ENCODE measurements at regions not wholly inside any gene's neighbourhood (a gene's known extent, or its start where the extent isn't known, plus 50 kb on each side); places are given as distances from the start of the nearest gene placed in this dataset.
"Not testable (repeated sequence)": the region's sequence is repeated elsewhere in the genome, so short reads cannot be mapped to it uniquely, and the experiment has no call there.

DNA sequence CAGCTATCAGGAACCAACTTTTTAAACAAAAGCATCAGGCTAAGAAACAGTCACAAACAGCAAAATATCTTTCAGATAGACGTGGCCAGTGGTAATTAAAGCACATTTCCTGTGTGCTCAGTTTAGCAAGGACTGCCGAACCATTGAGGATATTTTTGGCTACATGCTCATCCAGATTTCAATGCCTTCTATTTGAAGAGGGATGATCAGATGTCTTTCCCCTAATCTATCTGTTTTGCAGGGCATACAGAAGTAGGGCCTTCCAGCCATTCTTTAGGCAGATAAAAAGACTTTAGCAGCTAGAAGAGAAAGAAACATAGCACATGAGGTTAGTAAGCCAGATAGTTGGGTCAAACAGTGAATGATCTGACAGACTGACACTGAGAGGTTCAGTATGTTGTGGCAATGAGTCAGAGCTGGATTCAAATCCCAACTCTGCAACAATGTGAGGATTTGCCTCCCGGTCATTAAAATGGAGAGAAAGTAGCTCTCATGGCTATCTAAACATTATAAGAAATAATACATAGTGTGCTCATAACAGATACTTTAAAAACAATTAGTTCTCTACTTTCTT lies 100.0 kb upstream of the PRKG2 start:
- DNase-seq, result peak; percentile 27

DNA sequence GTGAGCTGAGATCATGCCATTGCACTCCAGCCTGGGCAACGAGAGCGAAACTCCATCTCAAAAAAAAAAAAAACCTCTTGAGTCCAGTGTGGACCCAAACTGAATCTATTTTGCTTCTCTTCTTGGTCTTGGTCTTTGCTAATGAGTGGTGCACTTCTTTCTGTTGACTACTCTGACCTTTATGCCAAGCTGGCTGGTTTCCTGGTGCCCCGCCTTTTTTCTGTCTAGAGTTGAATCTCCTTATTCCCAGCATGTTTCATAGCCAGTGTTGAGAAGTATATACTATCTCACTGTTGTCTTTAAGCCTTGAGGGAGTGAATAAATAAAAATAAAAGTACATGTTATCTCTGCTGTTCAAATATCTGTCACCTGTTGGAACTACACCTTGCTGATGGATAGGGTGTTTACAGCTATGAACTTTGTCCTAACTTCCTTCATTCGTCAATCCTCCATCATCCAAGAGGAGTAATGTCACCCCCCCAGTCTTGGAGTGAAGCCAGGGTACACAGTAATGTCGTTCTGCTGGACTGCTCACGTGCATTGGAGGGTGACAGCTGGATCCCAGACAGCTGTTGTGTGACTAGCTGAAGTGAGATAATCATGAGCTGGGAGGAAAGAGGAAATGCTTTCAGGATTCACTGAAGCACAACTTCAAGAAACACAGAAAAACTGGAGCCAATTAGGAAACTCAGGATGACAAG lies 99.3 kb upstream of the PRKG2 start:
- DNase-seq, result peak; percentile 68

DNA sequence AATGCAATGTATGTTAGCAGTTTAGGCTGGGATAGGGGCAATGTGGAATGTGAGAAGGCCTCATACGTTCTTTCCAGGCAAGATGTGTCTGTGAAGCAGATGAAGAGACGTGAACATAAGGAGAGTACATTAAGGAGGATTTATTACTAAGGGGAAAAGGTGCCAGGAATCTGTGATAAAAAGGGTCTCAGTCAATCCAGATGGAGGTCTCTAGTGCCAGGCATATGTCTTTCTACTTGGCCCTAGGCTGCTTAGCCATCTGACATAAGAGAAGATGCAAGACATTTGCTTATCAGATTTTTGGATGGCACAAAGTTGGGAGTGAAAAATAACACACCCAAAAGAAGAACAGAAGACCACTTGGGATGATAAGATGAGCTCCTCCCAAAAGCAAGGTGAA lies 93.0 kb upstream of the PRKG2 start:
- DNase-seq, result no peak

GRCh38 chr4:81304871-81305270 lies 89.8 kb upstream of the PRKG2 start:
- DNase-seq, result no peak

DNA sequence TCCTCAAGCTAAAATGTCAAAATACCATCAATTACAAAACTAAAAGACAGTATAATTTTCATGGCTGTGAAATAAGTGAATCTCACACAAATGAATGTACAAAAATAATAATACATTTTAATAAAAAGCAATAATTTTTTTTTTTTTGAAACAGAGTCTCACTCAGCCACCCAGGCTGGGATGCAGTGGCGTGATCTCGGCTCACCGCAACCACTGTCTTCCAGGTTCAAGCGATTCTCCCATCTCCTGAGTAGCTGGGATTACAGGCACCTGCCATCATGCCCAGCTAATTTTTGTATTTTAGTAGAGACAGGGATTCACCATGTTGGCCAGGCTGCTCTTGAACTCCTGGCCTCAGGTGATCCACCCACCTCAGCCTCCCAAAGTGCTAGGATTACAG lies 85.3 kb upstream of the PRKG2 start:
- DNase-seq, result not testable (repeated sequence)

DNA sequence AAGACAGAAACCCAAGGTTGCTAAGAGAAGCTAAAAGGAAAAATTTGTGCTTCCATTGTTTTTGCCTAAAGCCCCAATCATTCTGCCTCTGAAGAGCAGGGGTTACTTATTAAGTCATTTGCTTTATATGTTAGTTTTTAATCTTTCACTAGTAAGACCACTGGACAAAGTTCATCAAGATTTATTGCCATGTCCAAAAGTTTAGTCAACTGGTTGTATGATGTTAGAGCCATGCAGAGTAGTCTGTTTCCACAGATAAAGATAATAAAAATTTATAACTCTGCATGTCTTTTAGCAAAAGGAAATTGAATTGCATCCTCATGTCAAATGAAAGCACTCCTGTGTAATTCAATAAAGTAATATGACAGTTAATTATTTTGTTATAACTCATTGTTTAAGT lies 75.8 kb upstream of the PRKG2 start:
- DNase-seq, result no peak

GRCh38 chr4:81287101-81287500 lies 72.1 kb upstream of the PRKG2 start:
- no peak for DNase-seq

- no peak for DNase-seq
These were observed 67.1 kb upstream of the PRKG2 start for GRCh38 chr4:81282131-81282530.

DNA sequence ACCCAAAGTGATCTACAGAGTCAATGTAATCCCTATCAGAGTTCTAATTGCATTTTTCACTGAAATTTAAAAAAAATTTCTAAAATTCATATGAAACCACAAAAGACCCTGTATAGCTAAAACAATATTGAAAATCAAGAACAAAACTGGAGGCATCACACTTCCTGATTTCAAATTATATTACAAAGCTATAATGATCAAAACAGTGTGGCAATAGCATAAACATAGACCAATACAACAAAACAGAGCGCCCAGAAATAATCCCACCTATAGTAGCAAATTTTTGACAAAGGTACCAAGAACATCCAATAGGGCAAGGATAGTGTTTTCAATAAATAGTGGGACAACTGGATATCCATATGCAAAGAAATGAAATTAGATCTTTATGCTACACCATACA lies 59.4 kb upstream of the PRKG2 start:
- DNase-seq, result no peak

GRCh38 chr4:81272671-81273070 lies 57.6 kb upstream of the PRKG2 start:
- DNase-seq, result no peak

All from NCI-H345 (cell line).